Kidney epithelial cell (primary cell): ENCODE measurements at regions not wholly inside any gene's neighbourhood (a gene's known extent, or its start where the extent isn't known, plus 50 kb on each side); places are given as distances from the start of the nearest gene placed in this dataset.

Source experiments
- DNase-seq: peaks from one replicate; pipeline ENCODE4 v3.0.0-alpha.2; 2010; ENCODE audit warnings: low read depth
- H3K27me3 ChIP-seq: 2 replicates; pipeline ENCODE4 v1.6.0; 2011; ENCODE audit warnings: low read length; ENCODE audit not compliant: control insufficient read depth, insufficient read depth
- H3K36me3 ChIP-seq: 2 replicates; pipeline ENCODE4 v1.5.1; 2011; ENCODE audit warnings: low read length; ENCODE audit not compliant: control insufficient read depth, insufficient read depth
- H3K4me3 ChIP-seq: 2 replicates; pipeline ENCODE4 v1.5.1; 2011; ENCODE audit warnings: low read depth, mild to moderate bottlenecking, control low read depth, low read length
- TF ChIP-seq, protein P1 (sequence below): IDR thresholded peaks from 2 replicates; pipeline ENCODE4 v1.5.1; 2011; ENCODE audit warnings: mild to moderate bottlenecking, moderate library complexity, low read length, control low read depth, inconsistent platforms; ENCODE audit not compliant: insufficient read depth, poor library complexity, severe bottlenecking

DNA sequence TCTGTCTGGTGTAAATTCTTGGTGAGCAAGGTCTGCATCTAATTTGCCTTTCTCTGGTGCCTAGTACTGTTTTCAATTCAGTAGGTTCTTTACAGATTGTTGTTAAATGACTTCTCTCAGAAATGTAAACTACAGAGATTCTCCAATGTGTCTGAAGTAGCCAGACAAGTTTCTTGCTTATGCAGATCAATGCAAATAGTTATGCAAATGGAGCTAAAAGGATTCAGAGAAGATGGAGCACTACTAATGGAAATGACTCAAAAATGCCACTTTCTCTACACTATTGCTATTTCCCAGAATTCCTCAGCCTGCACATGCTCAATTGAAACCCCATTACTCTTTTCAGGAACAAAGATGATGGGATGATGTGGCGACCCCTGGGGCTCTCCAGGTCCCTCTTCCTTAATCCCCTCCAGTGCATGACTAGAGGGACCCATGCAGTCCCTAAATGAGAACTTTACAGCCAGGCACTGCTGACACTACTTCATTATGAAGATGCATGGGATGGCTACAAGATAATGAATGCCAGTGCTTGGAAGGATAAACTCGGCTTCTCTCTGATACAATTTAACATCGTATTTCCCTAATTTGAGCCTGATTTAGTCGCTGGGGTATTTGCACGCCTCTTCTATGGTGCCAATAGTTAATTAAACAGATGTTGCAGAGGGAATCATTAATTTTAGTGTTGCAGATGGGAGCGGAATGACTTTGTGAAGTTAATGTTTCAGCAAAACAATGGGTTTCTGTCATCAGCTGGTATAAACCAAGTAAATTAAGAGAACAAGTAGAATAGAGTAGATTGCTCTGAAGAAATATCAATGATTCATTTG is 753.2 kb downstream of the TLR4 start:
- Histone ChIP-seq H3K36me3 (no peaks in the 10 kb centered on the region), H3K27me3 (no peaks in the 10 kb centered on the region), H3K4me3 (no peak overlapping the region)
- TF ChIP-seq, protein P1, sequence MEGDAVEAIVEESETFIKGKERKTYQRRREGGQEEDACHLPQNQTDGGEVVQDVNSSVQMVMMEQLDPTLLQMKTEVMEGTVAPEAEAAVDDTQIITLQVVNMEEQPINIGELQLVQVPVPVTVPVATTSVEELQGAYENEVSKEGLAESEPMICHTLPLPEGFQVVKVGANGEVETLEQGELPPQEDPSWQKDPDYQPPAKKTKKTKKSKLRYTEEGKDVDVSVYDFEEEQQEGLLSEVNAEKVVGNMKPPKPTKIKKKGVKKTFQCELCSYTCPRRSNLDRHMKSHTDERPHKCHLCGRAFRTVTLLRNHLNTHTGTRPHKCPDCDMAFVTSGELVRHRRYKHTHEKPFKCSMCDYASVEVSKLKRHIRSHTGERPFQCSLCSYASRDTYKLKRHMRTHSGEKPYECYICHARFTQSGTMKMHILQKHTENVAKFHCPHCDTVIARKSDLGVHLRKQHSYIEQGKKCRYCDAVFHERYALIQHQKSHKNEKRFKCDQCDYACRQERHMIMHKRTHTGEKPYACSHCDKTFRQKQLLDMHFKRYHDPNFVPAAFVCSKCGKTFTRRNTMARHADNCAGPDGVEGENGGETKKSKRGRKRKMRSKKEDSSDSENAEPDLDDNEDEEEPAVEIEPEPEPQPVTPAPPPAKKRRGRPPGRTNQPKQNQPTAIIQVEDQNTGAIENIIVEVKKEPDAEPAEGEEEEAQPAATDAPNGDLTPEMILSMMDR = no peak
- DNase-seq = no peak

- H3K36me3 ChIP-seq = no peaks in the 10 kb centered on the region
- H3K27me3 ChIP-seq = no peaks in the 10 kb centered on the region
- no peak for DNase-seq
- TF ChIP-seq, protein P1 = no peak
- no peak overlapping the region for H3K4me3 ChIP-seq
Measured at GRCh38 chr9:118459913-118460312, 755.7 kb downstream of the TLR4 start.

- H3K27me3 ChIP-seq = no peaks in the 10 kb centered on the region
- TF ChIP-seq, protein P1 = no peak
Measured at GRCh38 chr9:118463419-118463818, 759.2 kb downstream of the TLR4 start.

DNA sequence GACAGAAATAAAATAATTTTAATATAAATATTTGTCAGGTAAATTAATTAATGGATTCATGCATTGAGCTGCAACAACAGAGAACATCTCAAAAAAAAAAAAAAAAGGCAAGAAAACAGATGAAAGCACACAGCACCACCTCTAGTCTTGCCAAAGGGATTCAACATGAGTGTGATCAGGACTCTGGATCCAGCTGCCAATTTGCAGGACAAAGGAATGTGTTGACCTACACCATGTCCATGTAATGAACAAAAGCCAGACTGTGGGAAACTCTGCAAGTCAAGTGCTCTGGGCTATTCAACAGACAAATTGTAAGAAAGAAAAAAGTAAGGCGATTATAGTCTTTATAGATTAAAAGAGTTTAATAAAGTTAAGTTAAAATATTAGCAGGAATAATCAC is 769.3 kb downstream of the TLR4 start:
- DNase-seq = no peak
- H3K36me3 ChIP-seq = no peaks in the 10 kb centered on the region
- TF ChIP-seq, protein P1 = no peak
- no peaks in the 10 kb centered on the region for H3K27me3 ChIP-seq
- no peak overlapping the region for H3K4me3 ChIP-seq

More at GRCh38 chr9:118463419-118463818, 759.2 kb downstream of the TLR4 start:
- no peaks in the 10 kb centered on the region for H3K36me3 ChIP-seq
- no peak overlapping the region for H3K4me3 ChIP-seq
- DNase-seq = no peak

DNA sequence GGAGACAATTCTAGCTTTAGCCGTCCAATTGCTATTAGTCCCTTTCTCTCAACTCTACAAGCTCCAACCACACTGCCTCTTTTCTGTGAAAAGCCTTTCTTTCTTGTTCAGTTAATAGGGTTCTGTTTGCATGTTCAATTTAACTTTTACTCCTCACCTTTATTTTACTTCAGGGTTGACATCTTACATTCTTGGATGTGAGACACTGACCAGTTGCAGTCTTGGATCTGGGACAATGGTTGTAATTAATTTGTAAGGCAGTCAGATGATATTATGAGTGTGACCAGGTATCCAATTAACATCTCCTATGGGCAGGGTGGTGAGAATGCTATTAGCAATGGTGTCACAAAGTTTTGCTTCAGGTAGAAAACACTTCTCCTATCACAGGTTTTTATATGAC is 774.5 kb downstream of the TLR4 start:
- DNase-seq = no peak
- H3K4me3 ChIP-seq = no peak overlapping the region
- H3K27me3 ChIP-seq = no peaks in the 10 kb centered on the region
- H3K36me3 ChIP-seq = no peaks in the 10 kb centered on the region
- TF ChIP-seq, protein P1 = no peak

DNA sequence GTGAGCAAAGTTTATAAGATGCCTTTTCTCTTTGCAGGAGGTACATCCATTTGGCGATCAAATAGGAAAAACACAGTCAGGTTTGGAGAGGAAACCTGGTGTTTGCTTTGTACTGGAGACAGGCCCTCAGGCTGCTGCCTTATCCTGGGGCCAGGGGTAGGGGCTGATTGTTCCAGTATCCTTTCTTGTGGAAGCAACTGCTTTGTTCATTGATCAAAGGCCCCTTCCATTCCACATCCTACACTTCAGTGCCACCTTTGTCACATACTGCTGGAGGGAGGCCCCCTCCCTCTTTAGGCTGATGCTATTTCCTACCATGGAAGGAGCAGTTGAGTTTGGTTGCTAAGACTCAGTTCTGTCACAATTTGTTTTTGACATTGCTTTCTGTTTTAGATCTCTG is 778.1 kb downstream of the TLR4 start:
- no peak for DNase-seq
- TF ChIP-seq, protein P1 = no peak

More for the DNA sequence above, 778.1 kb downstream of the TLR4 start:
- Histone ChIP-seq H3K27me3 (no peaks in the 10 kb centered on the region), H3K36me3 (no peaks in the 10 kb centered on the region), H3K4me3 (no peak overlapping the region)
